ENCODE measurements at regions not wholly inside any gene's neighbourhood (a gene's known extent, or its start where the extent isn't known, plus 50 kb on each side); places are given as distances from the start of the nearest gene placed in this dataset.
A peak's percentile ranks its signal among the peaks of the same experiment; 100 is the strongest.
"Not testable (repeated sequence)": the region's sequence is repeated elsewhere in the genome, so short reads cannot be mapped to it uniquely, and the experiment has no call there.

GRCh38 chr9:135403733-135404450, 75.7 kb upstream of the PPP1R26 start:
- DNase-seq (ENCODE audit: low read depth in 2 of 2) = no peak

- DNase-seq (ENCODE audit: low read depth in 2 of 2) = no peak
Observed at GRCh38 chr9:135404451-135405144, 75.0 kb upstream of the PPP1R26 start.

- not testable (repeated sequence) for DNase-seq (ENCODE audit: low read depth in 2 of 2)
Observed at GRCh38 chr9:135405145-135405464, 74.5 kb upstream of the PPP1R26 start.

GRCh38 chr9:135408476-135409254, 70.9 kb upstream of the PPP1R26 start:
- no peak for DNase-seq (ENCODE audit: low read depth in 2 of 2)

- no peak for DNase-seq (ENCODE audit: low read depth in 2 of 2)
Observed at GRCh38 chr9:135409286-135410200, 70.0 kb upstream of the PPP1R26 start.

GRCh38 chr9:135410421-135410820, 69.2 kb upstream of the PPP1R26 start:
- no peak for DNase-seq (ENCODE audit: low read depth in 2 of 2)

- no peak for DNase-seq (ENCODE audit: low read depth in 2 of 2)
Observed at GRCh38 chr9:135410831-135411473, 68.6 kb upstream of the PPP1R26 start.

- not testable (repeated sequence) for DNase-seq (ENCODE audit: low read depth in 2 of 2)
Observed at GRCh38 chr9:135411605-135412004, 68.0 kb upstream of the PPP1R26 start.

GRCh38 chr9:135412315-135413085, 67.1 kb upstream of the PPP1R26 start:
- DNase-seq (ENCODE audit: low read depth in 2 of 2) = peak; percentile 56 to 58

- no peak for DNase-seq (ENCODE audit: low read depth in 2 of 2)
Observed at GRCh38 chr9:135413086-135413375, 66.6 kb upstream of the PPP1R26 start.

GRCh38 chr9:135413461-135413860, 66.1 kb upstream of the PPP1R26 start:
- no peak for DNase-seq (ENCODE audit: low read depth in 2 of 2)

GRCh38 chr9:135414293-135414692, 65.3 kb upstream of the PPP1R26 start:
- DNase-seq (ENCODE audit: low read depth in 2 of 2) = no peak

GRCh38 chr9:135415586-135415985, 64.0 kb upstream of the PPP1R26 start:
- no peak for DNase-seq (ENCODE audit: low read depth in 2 of 2)

- DNase-seq (ENCODE audit: low read depth in 2 of 2) = no peak
Observed at GRCh38 chr9:135416664-135417290, 62.8 kb upstream of the PPP1R26 start.

- no peak for DNase-seq (ENCODE audit: low read depth in 2 of 2)
Observed at GRCh38 chr9:135418161-135418560, 61.4 kb upstream of the PPP1R26 start.

- DNase-seq (ENCODE audit: low read depth in 2 of 2) = no peak
Observed at GRCh38 chr9:135419106-135419505, 60.5 kb upstream of the PPP1R26 start.

- no peak for DNase-seq (ENCODE audit: low read depth in 2 of 2)
Observed at GRCh38 chr9:135422341-135422944, 57.1 kb upstream of the PPP1R26 start.

GRCh38 chr9:135423725-135424124, 55.9 kb upstream of the PPP1R26 start:
- no peak for DNase-seq (ENCODE audit: low read depth in 2 of 2)
